PC-3 (cell line): ENCODE measurements at regions not wholly inside any gene's neighbourhood (a gene's known extent, or its start where the extent isn't known, plus 50 kb on each side); places are given as distances from the start of the nearest gene placed in this dataset.

Experiments
- EZH2 ChIP-seq: fragments of 300-600 bp; sonication (generic); IDR thresholded peaks from one replicate; pipeline ENCODE4 v1.6.1; 2017; ENCODE audit warnings: antibody characterized with exemption, mild to moderate bottlenecking, low read length; ENCODE audit not compliant: unreplicated experiment
- EZH2phosphoT487 ChIP-seq: fragments of 300-600 bp; sonication (generic); IDR thresholded peaks from 2 replicates; pipeline ENCODE4 v1.6.1; 2018; ENCODE audit warnings: mild to moderate bottlenecking, antibody characterized with exemption, low read length, borderline replicate concordance
- TF ChIP-seq, protein P1 (sequence below): fragments of 300-600 bp; sonication (generic); conservative IDR thresholded peaks from 2 replicates; pipeline ENCODE4 v1.5.1; 2017; ENCODE audit warnings: antibody characterized with exemption, low read depth, mild to moderate bottlenecking, low read length

DNA sequence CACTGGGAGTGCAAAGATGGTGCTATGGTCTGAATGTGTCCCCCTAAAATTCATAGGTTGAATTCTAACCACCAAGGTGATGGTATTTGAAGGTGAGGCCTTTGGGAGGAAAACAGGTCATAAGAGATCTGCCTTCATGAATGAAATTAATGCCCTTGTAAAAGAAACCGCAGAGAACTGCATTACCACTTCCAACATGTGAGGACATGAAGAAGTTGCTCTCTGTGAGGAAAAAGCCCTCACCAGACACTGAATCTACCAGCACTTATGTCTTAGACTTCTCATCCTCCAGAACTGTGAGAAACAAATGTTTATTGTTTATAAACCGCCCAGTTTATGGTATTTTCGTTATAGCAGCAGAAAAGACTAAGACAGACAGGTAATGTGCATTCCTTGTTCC lies 224.7 kb upstream of the C1orf87 start:
- TF ChIP-seq, protein P1, sequence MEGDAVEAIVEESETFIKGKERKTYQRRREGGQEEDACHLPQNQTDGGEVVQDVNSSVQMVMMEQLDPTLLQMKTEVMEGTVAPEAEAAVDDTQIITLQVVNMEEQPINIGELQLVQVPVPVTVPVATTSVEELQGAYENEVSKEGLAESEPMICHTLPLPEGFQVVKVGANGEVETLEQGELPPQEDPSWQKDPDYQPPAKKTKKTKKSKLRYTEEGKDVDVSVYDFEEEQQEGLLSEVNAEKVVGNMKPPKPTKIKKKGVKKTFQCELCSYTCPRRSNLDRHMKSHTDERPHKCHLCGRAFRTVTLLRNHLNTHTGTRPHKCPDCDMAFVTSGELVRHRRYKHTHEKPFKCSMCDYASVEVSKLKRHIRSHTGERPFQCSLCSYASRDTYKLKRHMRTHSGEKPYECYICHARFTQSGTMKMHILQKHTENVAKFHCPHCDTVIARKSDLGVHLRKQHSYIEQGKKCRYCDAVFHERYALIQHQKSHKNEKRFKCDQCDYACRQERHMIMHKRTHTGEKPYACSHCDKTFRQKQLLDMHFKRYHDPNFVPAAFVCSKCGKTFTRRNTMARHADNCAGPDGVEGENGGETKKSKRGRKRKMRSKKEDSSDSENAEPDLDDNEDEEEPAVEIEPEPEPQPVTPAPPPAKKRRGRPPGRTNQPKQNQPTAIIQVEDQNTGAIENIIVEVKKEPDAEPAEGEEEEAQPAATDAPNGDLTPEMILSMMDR, result no peak
- TF ChIP-seq EZH2 (no peak), EZH2phosphoT487 (no peak)
